BJ (cell line): ENCODE measurements at regions not wholly inside any gene's neighbourhood (a gene's known extent, or its start where the extent isn't known, plus 50 kb on each side); places are given as distances from the start of the nearest gene placed in this dataset.

Experiments
- CTCF ChIA-PET: fragments of 350-600 bp; formaldehyde crosslinking; extraction: SDS; loops from one replicate; lab custom pipeline; 2021; ENCODE audit warnings: antibody characterized with exemption, inconsistent platforms; lab: Yijun Ruan, JAX
- POLR2A ChIA-PET: fragments of 300-600 bp; sonication (Branson Sonifier 250); formaldehyde crosslinking; extraction: SDS; loops from one replicate; lab custom pipeline; 2021; ENCODE audit warnings: antibody characterized with exemption; lab: Charles Lee
- DNase-seq: peaks from one replicate; pipeline ENCODE4 v3.0.0-alpha.2; 2011; ENCODE audit warnings: low read depth
- H3K27me3 ChIP-seq: 2 replicates; pipeline ENCODE4 v1.6.0; 2011; ENCODE audit warnings: low read length; ENCODE audit not compliant: control insufficient read depth, insufficient read depth
- H3K36me3 ChIP-seq: 2 replicates; pipeline ENCODE4 v1.5.1; 2011; ENCODE audit warnings: low read length; ENCODE audit not compliant: control insufficient read depth, insufficient read depth
- H3K4me3 ChIP-seq: 2 replicates; pipeline ENCODE4 v1.5.1; 2011; ENCODE audit warnings: low read depth, mild to moderate bottlenecking, control low read depth, low read length
- TF ChIP-seq, protein P1 (sequence below): IDR thresholded peaks from 2 replicates; pipeline ENCODE4 v1.5.1; 2011; ENCODE audit warnings: low read depth, mild to moderate bottlenecking, control low read depth, inconsistent platforms, low read length, moderate library complexity; ENCODE audit not compliant: insufficient read depth

DNA sequence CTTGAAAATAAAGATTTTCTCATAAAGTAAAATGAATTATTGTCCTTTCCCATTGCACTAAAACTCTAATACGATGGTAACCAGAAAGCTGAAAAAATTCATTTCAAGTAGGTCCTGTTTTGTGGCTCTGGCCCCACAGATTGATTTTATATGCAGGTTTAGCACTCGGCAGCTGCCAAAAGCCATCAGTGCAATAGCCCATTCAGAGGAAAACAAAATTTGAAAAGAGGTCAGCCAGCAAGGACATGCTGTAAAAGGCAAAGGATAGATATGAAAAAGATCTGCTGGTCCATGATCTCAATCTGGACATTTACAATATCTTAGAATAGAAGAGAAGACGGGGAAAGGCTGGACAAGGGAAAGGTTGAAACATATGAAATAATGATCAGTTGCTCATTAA lies 414.8 kb upstream of the NOVA1 start:
- Histone ChIP-seq H3K27me3 (no peaks in the 10 kb centered on the region), H3K4me3 (no peak overlapping the region), H3K36me3 (no peaks in the 10 kb centered on the region)
- no peak for DNase-seq
- CTCF ChIA-PET, result no interaction called here
- TF ChIP-seq, protein P1, sequence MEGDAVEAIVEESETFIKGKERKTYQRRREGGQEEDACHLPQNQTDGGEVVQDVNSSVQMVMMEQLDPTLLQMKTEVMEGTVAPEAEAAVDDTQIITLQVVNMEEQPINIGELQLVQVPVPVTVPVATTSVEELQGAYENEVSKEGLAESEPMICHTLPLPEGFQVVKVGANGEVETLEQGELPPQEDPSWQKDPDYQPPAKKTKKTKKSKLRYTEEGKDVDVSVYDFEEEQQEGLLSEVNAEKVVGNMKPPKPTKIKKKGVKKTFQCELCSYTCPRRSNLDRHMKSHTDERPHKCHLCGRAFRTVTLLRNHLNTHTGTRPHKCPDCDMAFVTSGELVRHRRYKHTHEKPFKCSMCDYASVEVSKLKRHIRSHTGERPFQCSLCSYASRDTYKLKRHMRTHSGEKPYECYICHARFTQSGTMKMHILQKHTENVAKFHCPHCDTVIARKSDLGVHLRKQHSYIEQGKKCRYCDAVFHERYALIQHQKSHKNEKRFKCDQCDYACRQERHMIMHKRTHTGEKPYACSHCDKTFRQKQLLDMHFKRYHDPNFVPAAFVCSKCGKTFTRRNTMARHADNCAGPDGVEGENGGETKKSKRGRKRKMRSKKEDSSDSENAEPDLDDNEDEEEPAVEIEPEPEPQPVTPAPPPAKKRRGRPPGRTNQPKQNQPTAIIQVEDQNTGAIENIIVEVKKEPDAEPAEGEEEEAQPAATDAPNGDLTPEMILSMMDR, result no peak
- POLR2A ChIA-PET, result no interaction called here

DNA sequence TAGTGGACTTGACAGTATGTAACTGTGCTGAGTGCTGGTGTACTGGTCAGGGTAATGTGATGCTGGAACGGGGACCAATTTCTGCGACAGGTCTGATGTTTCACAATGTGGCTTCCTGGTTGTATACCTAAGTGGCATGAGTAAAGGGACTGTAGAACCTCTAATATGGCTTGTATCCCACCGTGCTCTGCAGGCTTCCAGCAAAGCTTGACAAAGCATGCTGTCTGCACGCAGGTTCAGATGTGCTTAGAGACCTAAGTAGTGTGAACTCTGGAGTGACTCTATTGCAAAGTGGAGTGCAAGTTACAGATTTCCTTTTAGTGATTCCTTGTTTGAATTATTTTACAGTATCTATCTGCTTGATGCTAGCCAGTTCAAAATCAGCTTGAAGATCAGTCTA lies 415.8 kb upstream of the NOVA1 start:
- H3K36me3 ChIP-seq, result no peaks in the 10 kb centered on the region
- H3K27me3 ChIP-seq, result no peaks in the 10 kb centered on the region
- ChIA-PET POLR2A (no interaction called here), CTCF (no interaction called here)
- no peak for DNase-seq
- H3K4me3 ChIP-seq, result no peak overlapping the region
- TF ChIP-seq, protein P1, result no peak

DNA sequence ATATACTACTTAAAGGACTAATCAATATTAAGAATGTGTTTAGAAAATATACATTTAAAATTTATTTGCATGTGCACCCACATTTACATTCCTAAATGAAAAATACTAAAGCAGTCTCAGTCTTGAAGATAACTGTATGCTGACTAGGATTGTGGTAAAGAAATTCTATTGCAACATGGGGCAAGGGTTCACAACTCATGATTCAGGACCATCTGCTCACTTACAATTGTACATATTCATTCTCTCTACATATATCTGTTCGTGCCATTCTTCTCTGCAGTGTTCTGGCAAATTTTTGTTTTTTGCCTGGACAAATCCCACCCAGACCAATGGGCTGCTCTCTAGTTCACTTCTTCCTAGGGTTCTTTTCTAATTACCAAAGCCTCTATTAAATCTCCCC lies 417.2 kb upstream of the NOVA1 start:
- ChIA-PET POLR2A (no interaction called here), CTCF (no interaction called here)
- Histone ChIP-seq H3K36me3 (no peaks in the 10 kb centered on the region), H3K27me3 (no peaks in the 10 kb centered on the region), H3K4me3 (no peak overlapping the region)
- DNase-seq, result no peak
- TF ChIP-seq, protein P1, result no peak

GRCh38 chr14:27025648-27026047 lies 427.8 kb upstream of the NOVA1 start:
- CTCF ChIA-PET, result interaction anchor here (0.9 kb wide), 1 partner anchor 21 kb away, joined by 4 read pairs; no protein-coding TSS in a partner anchor
- POLR2A ChIA-PET, result no interaction called here
- no peaks in the 10 kb centered on the region for H3K27me3 ChIP-seq
- no peak overlapping the region for H3K4me3 ChIP-seq
- TF ChIP-seq, protein P1, result no peak
- no peaks in the 10 kb centered on the region for H3K36me3 ChIP-seq
- no peak for DNase-seq

DNA sequence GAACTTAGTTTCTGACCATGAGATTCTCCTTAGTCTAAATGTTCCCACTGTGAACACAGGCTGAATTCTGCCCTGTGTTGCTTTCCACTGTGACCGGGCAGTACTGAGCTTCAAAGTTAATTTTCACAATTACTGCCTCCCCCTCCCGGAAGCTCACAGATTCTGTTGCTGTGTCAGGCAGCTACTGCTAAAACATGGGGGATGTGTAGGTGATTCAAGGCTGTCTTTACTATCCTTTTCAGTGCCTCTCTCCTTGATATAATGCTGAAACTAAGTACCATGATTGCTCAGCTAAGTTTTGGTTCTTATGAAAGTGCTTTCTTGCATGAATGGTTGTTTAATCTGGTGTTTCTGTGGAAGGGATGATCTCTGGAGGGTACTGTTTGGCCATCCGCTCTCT lies 428.3 kb upstream of the NOVA1 start:
- H3K4me3 ChIP-seq, result no peak overlapping the region
- no peaks in the 10 kb centered on the region for H3K27me3 ChIP-seq
- ChIA-PET POLR2A (no interaction called here), CTCF (interaction anchor here (0.9 kb wide), 1 partner anchor 22 kb away, joined by 4 read pairs; no protein-coding TSS in a partner anchor)
- no peak for DNase-seq
- TF ChIP-seq, protein P1, result no peak
- no peaks in the 10 kb centered on the region for H3K36me3 ChIP-seq
